Activated CD4-positive, alpha-beta T cell treated with anti-CD3 and anti-CD28 coated beads, Interleukin-2, amount 10 ng/mL, durations not matched to agents 7 days and 5 days (primary cell): ENCODE measurements at regions not wholly inside any gene's neighbourhood (a gene's known extent, or its start where the extent isn't known, plus 50 kb on each side); places are given as distances from the start of the nearest gene placed in this dataset.
"Not testable (repeated sequence)": the region's sequence is repeated elsewhere in the genome, so short reads cannot be mapped to it uniquely, and the experiment has no call there.

Experiments used
- CTCF ChIA-PET: fragments of 350-600 bp; sonication (Branson Sonifier 250); formaldehyde crosslinking; loops from one replicate; lab custom pipeline; 2021; ENCODE audit warnings: antibody characterized with exemption; lab: Charles Lee
- POLR2A ChIA-PET: fragments of 350-600 bp; sonication (Branson Sonifier 250); formaldehyde crosslinking; loops from one replicate; lab custom pipeline; 2021; ENCODE audit warnings: antibody characterized with exemption; lab: Charles Lee
- DNase-seq: peaks from one replicate; pipeline ENCODE4 v3.0.0-alpha.2; 2020
- H3K27ac Mint-ChIP-seq: one replicate; pipeline ENCODE4 v1.8.0; 2021; ENCODE audit warnings: mild to moderate bottlenecking, moderate library complexity, mixed read lengths
- H3K27me3 Mint-ChIP-seq: one replicate; pipeline ENCODE4 v1.8.0; 2021; ENCODE audit warnings: mixed read lengths
- H3K36me3 Mint-ChIP-seq: one replicate; pipeline ENCODE4 v1.8.0; 2021; ENCODE audit warnings: low read depth, mixed read lengths
- H3K4me1 Mint-ChIP-seq: one replicate; pipeline ENCODE4 v1.8.0; 2021; ENCODE audit warnings: mixed read lengths
- H3K4me3 Mint-ChIP-seq: one replicate; pipeline ENCODE4 v1.8.0; 2021; ENCODE audit warnings: mild to moderate bottlenecking, moderate library complexity, mixed read lengths
- H3K9me3 Mint-ChIP-seq: one replicate; pipeline ENCODE4 v1.8.0; 2021; ENCODE audit warnings: mixed read lengths

DNA sequence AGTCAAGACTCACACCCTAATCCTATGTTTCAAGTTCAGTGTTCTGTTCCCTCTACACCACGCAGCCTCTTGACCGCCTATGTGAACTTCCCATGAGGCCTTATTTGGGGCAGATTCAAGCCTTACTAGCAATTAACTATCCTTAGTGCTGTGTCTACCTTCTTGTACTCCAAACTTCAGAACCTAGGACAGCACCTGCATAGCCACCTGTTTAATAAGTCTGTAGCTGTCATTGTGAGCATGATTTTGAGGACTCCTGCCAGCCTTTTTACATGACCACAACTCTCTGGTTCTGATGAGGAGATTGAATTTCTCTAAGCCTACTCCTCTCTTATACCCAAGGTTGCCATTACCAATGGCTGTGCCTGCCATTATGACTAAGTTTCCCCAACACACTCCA, 50.8 kb upstream of the PCSK1 start:
- ChIA-PET POLR2A (interaction anchor here (0.6 kb wide), 1 partner anchor 50 kb away, joined by 4 read pairs; no protein-coding TSS in a partner anchor), CTCF (no interaction called here)
- Mint-ChIP-seq H3K27ac (no peak overlapping the region), H3K36me3 (no peaks in the 10 kb centered on the region), H3K4me1 (no peaks in the 10 kb centered on the region), H3K4me3 (no peak overlapping the region), H3K27me3 (peaks cover 3% of the 10 kb centered on the region), H3K9me3 (no peaks in the 10 kb centered on the region)
- peak; percentile 23 for DNase-seq

DNA sequence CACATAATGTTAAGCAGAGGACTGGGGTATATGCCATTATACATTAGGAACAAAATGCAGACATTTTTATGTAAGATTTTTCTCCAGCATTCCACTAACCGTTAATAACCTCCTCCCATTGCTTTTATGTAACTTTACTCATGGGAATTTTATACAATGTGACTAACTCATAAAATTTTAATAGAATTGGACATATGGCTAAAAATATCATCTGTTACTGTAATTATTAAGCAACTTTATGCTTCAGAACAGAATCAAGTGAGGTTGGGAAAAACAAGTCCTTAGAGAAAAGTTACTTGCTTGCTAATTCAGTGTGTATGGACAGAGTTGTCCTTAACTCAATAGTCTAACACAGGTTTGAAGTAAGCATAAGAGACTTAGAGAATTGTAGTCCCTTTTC, 54.8 kb upstream of the PCSK1 start:
- ChIA-PET POLR2A (no interaction called here), CTCF (no interaction called here)
- Mint-ChIP-seq H3K27me3 (peaks cover 11% of the 10 kb centered on the region), H3K4me3 (no peak overlapping the region), H3K9me3 (no peaks in the 10 kb centered on the region), H3K27ac (no peak overlapping the region), H3K36me3 (no peaks in the 10 kb centered on the region), H3K4me1 (no peaks in the 10 kb centered on the region)
- DNase-seq, result no peak

DNA sequence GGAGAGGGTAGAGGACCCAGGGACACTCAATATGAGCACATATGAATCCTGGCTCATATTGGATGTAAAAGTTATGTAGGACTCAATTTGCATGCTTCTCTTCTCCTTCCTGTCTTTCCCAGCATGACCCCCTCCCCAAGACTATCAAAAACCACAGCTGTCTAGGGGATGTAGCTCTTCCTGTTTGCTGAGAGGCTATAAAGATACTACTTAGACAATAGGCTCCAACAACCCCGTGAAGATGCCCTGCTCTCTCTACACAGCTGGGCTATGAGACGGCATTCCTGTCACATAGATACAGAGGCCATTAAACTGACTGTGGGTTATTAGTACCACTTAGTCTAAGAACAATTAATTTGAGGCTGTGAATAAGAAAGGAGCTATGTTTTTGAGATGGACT, 56.5 kb upstream of the PCSK1 start:
- Mint-ChIP-seq H3K27ac (no peak overlapping the region), H3K27me3 (peaks cover 11% of the 10 kb centered on the region), H3K9me3 (no peaks in the 10 kb centered on the region), H3K36me3 (no peaks in the 10 kb centered on the region), H3K4me1 (no peaks in the 10 kb centered on the region), H3K4me3 (no peak overlapping the region)
- DNase-seq, result no peak
- ChIA-PET POLR2A (no interaction called here), CTCF (interaction anchor here (1.0 kb wide), 1 partner anchor 126 kb away, joined by 3 read pairs; no protein-coding TSS in a partner anchor)

DNA sequence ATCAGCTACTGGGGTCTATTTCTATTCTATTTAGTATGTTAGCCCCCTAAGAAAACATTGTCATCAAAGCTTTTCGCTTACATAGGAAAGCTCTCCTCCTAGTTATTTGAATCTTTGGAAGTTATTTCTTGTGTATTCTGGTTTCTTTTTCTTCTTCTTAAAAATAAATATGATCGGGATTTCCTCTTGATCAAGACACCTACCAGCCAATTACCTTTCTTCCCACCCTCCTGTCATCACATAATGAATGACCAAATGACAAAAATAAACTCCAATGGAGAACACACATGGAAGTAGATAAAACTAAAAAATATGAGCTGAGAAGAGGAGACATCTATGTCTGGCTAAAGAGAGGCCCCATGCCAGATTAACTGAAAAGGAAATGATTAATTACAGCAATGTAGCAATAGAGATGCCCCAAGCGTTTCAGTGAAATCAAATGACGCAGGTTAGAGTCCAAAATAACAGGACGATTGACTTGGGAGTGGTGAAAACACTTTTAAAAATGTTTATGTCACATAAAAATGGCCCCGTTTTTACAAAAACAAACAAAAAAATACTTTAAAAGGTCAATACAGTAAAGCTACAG, 59.5 kb upstream of the PCSK1 start:
- H3K9me3 Mint-ChIP-seq, result peaks cover 2% of the 10 kb centered on the region
- peaks cover 11% of the 10 kb centered on the region for H3K27me3 Mint-ChIP-seq
- H3K36me3 Mint-ChIP-seq, result no peaks in the 10 kb centered on the region
- no peak for DNase-seq
- CTCF ChIA-PET, result no interaction called here
- H3K4me1 Mint-ChIP-seq, result no peaks in the 10 kb centered on the region
- no peak overlapping the region for H3K4me3 Mint-ChIP-seq
- POLR2A ChIA-PET, result no interaction called here
- H3K27ac Mint-ChIP-seq, result no peak overlapping the region

DNA sequence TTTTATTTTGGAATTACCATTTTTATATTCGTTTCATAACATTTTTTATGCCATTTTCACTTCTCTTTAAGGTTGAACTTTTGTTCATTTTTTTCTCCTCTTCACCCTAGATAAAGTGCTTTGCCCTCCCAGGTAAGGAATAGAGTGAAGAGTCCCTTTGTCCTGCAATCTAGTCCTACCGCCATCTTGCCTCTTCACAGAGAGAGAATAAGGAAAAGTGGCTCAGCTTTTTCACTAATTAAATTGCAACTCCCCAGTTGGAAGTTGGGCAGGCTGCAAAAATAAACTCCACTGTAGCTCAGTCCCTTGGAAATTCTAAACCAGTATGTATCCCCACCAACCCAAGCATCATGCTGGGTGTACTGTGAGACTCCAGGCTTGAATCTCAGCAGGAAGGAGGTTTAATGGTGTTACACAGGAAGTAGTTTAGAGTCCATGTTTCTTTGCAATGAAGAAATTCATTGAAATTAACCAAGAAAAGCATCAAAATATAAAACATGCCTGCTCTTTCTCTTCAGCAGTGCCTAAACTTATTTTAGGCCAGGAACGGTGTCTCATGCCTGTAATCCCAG, 60.3 kb upstream of the PCSK1 start:
- H3K27me3 Mint-ChIP-seq, result peaks cover 11% of the 10 kb centered on the region
- no peaks in the 10 kb centered on the region for H3K4me1 Mint-ChIP-seq
- DNase-seq, result no peak
- no peak overlapping the region for H3K4me3 Mint-ChIP-seq
- peaks cover 2% of the 10 kb centered on the region for H3K9me3 Mint-ChIP-seq
- ChIA-PET CTCF (no interaction called here), POLR2A (no interaction called here)
- H3K36me3 Mint-ChIP-seq, result no peaks in the 10 kb centered on the region
- H3K27ac Mint-ChIP-seq, result no peak overlapping the region

DNA sequence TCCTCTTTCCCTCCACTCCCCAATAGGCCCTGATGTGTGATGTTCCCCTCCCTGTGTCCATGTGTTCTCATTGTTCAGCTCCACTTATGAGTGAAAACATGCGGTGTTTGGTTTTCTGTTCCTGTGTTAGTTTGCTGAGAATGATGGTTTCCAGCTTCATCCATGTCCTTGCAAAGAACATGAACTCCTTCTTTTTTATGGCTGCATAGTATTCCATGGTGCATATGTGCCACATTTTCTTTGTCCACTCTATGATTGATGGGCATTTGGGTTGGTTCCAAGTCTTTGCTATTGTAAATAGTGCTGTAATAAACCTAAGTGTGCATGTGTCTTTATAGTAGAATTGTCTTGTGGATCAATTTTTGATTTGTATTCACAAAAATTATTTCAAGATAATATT, 62.4 kb upstream of the PCSK1 start:
- H3K27me3 Mint-ChIP-seq, CTCF ChIA-PET, POLR2A ChIA-PET, H3K9me3 Mint-ChIP-seq, DNase-seq, H3K36me3 Mint-ChIP-seq, H3K27ac Mint-ChIP-seq, H3K4me1 Mint-ChIP-seq, H3K4me3 Mint-ChIP-seq: not testable (repeated sequence)

DNA sequence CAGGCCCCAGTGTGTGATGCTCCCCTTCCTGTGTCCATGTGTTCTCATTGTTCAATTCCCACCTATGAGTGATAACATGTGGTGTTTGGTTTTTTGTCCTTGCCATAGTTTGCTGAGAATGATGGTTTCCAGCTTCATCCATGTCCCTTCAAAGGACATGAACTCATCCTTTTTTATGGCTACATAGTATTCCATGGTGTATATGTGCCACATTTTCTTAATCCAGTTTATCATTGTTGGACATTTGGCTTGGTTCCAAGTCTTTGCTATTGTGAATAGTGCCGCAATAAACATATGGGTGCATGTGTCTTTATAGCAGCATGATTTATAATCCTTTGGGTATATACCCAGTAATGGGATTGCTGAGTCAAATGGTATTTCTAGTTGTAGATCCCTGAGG, 64.0 kb upstream of the PCSK1 start:
- H3K4me1 Mint-ChIP-seq, H3K4me3 Mint-ChIP-seq, CTCF ChIA-PET, H3K27me3 Mint-ChIP-seq, DNase-seq, H3K36me3 Mint-ChIP-seq, H3K9me3 Mint-ChIP-seq, POLR2A ChIA-PET, H3K27ac Mint-ChIP-seq: not testable (repeated sequence)

DNA sequence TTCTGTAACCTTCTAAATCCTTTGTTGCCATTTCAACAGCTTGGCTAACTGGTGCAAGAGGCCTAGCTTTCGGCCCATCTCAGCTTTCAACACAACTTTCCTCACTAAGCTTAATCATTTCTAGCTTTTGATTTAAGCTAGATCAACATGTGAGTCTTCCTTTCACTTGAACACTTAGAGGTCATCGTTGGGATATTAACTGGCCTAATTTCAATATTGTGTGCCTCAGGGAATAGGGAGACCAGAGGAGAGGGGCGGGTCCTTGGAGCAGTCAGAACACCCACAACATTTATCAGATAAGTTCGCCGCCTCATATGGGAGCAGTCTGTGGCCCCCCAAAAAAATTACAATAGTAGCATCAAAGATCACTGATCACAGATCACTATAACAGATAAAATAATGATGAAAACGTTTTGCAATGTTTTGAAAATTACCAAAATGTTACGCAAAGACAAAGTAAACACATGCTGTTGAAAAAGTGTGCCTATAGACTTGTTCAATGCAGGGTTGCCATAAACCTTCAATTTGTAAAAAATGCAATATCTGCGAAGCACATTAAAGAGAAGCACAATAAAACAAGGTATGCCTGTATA, 66.8 kb upstream of the PCSK1 start:
- H3K36me3 Mint-ChIP-seq, result no peaks in the 10 kb centered on the region
- no peaks in the 10 kb centered on the region for H3K4me1 Mint-ChIP-seq
- POLR2A ChIA-PET, result no interaction called here
- peaks cover 19% of the 10 kb centered on the region for H3K27me3 Mint-ChIP-seq
- DNase-seq, result no peak
- peaks cover 2% of the 10 kb centered on the region for H3K9me3 Mint-ChIP-seq
- H3K27ac Mint-ChIP-seq, result no peak overlapping the region
- no peak overlapping the region for H3K4me3 Mint-ChIP-seq
- CTCF ChIA-PET, result no interaction called here

DNA sequence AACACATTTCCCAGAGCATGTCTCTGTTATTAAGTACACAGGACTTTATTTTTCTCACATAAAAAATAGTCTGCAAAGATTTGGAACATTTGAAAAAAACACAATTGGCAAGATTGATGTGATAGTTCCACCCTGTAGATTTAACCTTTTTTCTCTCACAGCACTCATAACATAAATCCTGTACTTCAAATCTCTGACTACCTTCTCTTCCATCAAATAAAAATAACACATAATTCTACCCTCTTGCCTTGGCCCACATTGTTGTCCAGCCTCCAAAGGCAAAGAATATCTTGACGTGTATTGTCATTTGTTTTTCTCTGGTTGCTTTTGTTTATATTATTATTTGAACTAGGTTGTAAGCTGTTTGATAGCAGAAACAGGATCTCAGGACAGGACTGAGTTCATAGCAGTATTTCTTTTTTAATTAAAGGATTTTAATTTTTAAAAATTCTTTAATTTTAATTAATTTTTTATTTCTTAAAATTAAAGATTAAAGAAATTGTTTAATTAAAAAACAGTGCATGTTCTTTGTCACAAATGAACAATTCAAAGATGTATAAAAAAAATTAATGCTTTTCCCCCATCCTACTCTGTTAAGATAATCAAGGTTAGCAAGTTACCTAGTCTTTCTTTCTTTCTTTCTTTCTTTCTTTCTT, 69.1 kb upstream of the PCSK1 start:
- H3K4me3 Mint-ChIP-seq, result no peak overlapping the region
- no peaks in the 10 kb centered on the region for H3K4me1 Mint-ChIP-seq
- H3K9me3 Mint-ChIP-seq, result no peaks in the 10 kb centered on the region
- DNase-seq, result no peak
- peaks cover 19% of the 10 kb centered on the region for H3K27me3 Mint-ChIP-seq
- ChIA-PET CTCF (no interaction called here), POLR2A (no interaction called here)
- no peaks in the 10 kb centered on the region for H3K36me3 Mint-ChIP-seq
- no peak overlapping the region for H3K27ac Mint-ChIP-seq

DNA sequence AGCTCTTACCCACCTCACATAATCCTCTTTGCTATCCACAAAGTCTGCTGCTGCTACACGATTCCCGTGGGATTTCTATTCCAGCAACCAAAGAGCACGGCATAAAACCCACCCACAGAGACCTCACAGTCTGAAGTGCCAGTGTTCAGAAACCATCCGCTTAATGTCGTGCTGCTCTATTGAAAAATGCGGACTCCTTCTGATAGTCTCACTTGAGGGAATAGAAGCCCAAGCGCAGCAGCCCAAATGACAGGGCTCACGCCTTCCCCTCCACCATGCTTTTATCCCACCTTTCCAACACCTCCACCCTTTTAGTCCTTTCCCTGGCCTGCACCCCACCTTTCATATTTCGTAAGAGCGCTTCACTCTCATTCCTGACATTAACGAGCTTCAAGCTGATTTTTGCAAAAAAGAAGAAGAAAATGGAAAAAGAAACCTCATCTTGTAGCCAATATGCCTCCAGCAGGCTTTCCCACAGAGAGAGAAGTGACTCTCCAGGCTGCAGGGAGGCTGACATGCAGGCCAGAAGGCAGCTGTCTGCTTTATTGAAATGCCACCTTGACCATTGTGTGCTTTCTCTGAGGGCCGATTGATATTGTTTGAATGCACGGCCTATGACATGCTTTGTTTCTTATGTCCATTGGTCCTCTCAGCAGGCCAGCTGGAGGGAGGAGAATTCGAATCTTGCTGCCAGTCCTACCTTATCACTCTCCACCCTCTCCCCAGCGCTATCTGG, 70.6 kb upstream of the PCSK1 start:
- H3K27me3 Mint-ChIP-seq, result peaks cover 19% of the 10 kb centered on the region
- CTCF ChIA-PET, result interaction anchor here (0.7 to 1.1 kb wide), 3 partner anchors 10 to 26 kb away, joined by 3 to 4 read pairs (median 4); no protein-coding TSS in a partner anchor
- H3K27ac Mint-ChIP-seq, result no peak overlapping the region

DNA sequence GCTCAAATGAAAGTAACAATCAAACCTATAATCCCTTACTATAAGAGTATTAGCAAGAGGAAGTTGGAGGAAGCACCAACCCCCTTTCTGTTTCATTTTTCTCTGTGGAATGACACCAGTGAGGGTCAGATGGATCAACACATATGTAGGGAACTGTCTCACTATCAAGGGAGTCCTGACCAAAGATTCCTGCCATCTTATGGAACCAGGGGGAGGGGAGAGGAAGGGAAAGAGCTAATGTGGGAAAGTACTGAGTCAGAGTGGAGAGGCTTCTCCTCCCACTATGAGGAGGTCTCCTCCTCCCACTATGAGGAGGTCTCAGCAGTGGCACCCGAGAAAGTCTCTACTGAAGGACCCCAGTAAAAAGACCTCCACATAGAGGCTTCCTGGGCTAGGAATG, 73.3 kb upstream of the PCSK1 start:
- Mint-ChIP-seq H3K9me3 (no peaks in the 10 kb centered on the region), H3K4me3 (no peak overlapping the region), H3K27me3 (peaks cover 19% of the 10 kb centered on the region), H3K36me3 (no peaks in the 10 kb centered on the region), H3K27ac (no peak overlapping the region), H3K4me1 (no peaks in the 10 kb centered on the region)
- ChIA-PET CTCF (no interaction called here), POLR2A (no interaction called here)
- DNase-seq, result no peak

More for the DNA sequence above, 70.6 kb upstream of the PCSK1 start:
- Mint-ChIP-seq H3K4me3 (no peak overlapping the region), H3K36me3 (no peaks in the 10 kb centered on the region), H3K9me3 (no peaks in the 10 kb centered on the region), H3K4me1 (no peaks in the 10 kb centered on the region)
- POLR2A ChIA-PET, result no interaction called here
- no peak for DNase-seq

DNA sequence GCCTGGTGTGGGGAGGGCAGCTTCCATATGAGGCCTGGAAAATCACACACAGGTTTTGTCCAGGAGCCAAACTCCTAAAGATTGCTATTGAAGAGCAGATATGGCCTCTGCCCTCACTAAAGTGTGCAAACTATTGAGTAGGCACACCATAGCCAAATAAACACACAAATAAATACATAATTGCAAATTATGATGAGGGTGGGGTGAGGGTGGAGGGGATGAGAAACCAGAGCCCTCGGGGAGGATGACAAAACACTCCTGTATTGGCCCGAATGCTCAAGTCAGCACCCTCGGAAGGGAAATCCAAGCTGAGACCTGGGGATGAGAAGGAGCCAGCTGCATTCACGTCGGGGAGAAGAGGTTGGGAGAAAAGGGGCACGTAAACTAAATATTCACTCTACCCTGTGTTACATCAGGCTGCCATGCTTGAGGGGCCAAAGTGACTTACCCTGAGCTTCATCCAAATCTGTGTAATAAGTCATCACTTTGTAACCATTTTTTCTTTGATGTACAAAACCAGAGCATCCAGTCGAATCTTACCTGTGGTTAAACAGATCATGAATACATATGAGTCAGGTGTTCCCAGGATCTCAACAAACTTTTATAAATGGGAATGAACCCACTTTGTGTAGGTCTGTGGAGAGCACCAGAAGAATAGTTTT, 73.9 kb upstream of the PCSK1 start:
- no peak overlapping the region for H3K4me3 Mint-ChIP-seq
- ChIA-PET POLR2A (no interaction called here), CTCF (no interaction called here)

More for the DNA sequence above, 73.9 kb upstream of the PCSK1 start:
- Mint-ChIP-seq H3K27ac (no peak overlapping the region), H3K36me3 (no peaks in the 10 kb centered on the region), H3K27me3 (peaks cover 15% of the 10 kb centered on the region), H3K9me3 (no peaks in the 10 kb centered on the region), H3K4me1 (no peaks in the 10 kb centered on the region)
- DNase-seq, result no peak
